ENCODE measurements at regions not wholly inside any gene's neighbourhood (a gene's known extent, or its start where the extent isn't known, plus 50 kb on each side); places are given as distances from the start of the nearest gene placed in this dataset.

DNA sequence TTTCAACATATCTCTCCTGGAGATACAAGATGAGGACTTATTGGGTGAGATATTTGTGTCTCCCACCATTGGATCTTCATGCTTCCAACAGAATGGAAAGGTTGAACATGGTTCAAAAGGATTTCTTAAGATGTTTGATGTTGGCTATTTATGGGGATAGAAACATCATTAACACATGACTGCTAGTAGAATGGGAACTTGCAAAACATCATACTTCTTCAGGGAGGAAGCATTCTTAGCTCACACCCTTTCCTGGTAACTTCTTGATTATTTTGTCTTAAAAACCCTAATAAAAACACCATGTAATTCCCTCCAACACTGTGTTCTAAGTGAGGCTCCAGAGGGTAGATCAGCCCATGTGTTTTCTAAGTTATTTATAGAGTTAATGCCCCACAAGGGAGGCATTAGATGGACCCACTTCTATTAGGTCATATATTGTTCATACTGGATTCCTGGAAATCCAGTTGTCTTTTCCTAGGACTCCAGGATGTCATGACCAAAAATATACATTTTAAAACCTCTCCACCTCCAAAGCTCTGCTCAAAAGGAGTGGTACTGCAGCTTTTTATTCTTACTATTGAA, 95.8 kb downstream of the FOXD1 start:
- TF ChIP-seq NR2C2 (IDR thresholded peaks at IDR 0.05; ENCODE audit: borderline replicate concordance, control insufficient read depth, insufficient read length, low read depth) (no peak), ZNF384 (IDR thresholded peaks at IDR 0.05; ENCODE audit: borderline replicate concordance, low read depth, low read length) (no peak), HDAC6 (IDR thresholded peaks at IDR 0.05; ENCODE audit: unreplicated experiment) (no peak), POLR2AphosphoS5 (IDR thresholded peaks at IDR 0.05; ENCODE audit: low read length) (no peak), CREB1 (IDR thresholded peaks at IDR 0.05; ENCODE audit: low read depth) (no peak), EZH2 (IDR thresholded peaks at IDR 0.05; ENCODE audit: borderline replicate concordance, control insufficient read depth, low read depth, low read length) (no peak), GABPA (IDR thresholded peaks at IDR 0.05; ENCODE audit: low read depth) (no peak), IRF4 (IDR thresholded peaks at IDR 0.05; ENCODE audit: low read depth, low read length) (no peak)
- TF ChIP-seq, protein P1, sequence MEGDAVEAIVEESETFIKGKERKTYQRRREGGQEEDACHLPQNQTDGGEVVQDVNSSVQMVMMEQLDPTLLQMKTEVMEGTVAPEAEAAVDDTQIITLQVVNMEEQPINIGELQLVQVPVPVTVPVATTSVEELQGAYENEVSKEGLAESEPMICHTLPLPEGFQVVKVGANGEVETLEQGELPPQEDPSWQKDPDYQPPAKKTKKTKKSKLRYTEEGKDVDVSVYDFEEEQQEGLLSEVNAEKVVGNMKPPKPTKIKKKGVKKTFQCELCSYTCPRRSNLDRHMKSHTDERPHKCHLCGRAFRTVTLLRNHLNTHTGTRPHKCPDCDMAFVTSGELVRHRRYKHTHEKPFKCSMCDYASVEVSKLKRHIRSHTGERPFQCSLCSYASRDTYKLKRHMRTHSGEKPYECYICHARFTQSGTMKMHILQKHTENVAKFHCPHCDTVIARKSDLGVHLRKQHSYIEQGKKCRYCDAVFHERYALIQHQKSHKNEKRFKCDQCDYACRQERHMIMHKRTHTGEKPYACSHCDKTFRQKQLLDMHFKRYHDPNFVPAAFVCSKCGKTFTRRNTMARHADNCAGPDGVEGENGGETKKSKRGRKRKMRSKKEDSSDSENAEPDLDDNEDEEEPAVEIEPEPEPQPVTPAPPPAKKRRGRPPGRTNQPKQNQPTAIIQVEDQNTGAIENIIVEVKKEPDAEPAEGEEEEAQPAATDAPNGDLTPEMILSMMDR (IDR thresholded peaks at IDR 0.05 in 2 of 3, conservative IDR thresholded peaks at IDR 0.05 in 1 of 3; ENCODE audit: control insufficient read depth in 2 of 3, extremely low read depth in 1 of 3, insufficient read depth in 1 of 3, low read depth in 3 of 3, low read length in 3 of 3): no peak
